ENCODE measurements at regions not wholly inside any gene's neighbourhood (a gene's known extent, or its start where the extent isn't known, plus 50 kb on each side); places are given as distances from the start of the nearest gene placed in this dataset.

DNA sequence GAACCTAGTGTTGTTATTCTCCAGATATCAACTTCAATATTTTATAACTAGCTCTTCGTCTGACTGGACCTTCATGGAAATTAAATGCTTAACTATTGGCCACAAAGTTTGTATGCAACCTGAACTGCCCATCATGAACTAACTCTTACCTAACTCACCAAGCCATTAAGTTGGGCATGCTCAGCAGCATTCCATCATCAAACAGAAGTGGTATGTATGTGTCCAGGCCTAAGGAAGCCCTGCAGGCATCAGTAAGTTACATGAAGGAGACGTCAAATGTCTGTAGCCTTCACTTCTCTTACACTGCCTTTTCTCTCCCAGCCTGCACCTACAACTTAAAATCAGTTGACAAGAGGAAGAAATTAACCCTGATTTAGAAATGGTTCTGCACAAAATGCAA lies 1639.2 kb upstream of the PABPC4L start:
- H3K4me1 Mint-ChIP-seq = no peaks in the 10 kb centered on the region
- ATAC-seq (replicated peaks; ENCODE audit: extremely low read depth, poor library complexity, severe bottlenecking) (no peak), DNase-seq (ENCODE audit: low spot score in 2 of 2) (no peak)
- H3K4me3 Mint-ChIP-seq = no peak overlapping the region
- no peaks in the 10 kb centered on the region for H3K36me3 Mint-ChIP-seq (ENCODE audit: insufficient read depth)
- no peak overlapping the region for H3K27ac Mint-ChIP-seq (ENCODE audit: low read depth)
- H3K9me3 Mint-ChIP-seq = peaks cover 14% of the 10 kb centered on the region
- no peaks in the 10 kb centered on the region for H3K27me3 Mint-ChIP-seq

DNA sequence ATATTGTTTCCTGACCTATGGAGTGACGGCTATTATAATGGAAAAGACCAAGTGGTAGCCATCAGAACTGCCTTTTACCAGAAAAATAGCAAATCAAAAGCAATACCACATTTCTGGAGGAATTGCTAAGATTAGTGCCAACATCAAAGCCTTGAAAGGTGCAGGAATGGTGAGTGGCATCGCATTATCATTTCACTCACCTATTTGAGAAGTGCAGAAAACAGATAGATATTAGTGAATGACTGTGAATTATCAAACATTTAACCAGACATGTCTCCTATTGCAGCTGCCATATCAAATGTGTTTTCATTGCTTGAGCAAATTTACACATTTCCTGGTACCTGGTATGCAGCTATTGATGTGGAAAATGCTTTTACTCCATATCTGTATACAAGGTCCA lies 1638.1 kb upstream of the PABPC4L start:
- peaks cover 14% of the 10 kb centered on the region for H3K9me3 Mint-ChIP-seq
- no peaks in the 10 kb centered on the region for H3K27me3 Mint-ChIP-seq
- H3K36me3 Mint-ChIP-seq (ENCODE audit: insufficient read depth) = no peaks in the 10 kb centered on the region
- ATAC-seq (replicated peaks; ENCODE audit: extremely low read depth, poor library complexity, severe bottlenecking) (no peak), DNase-seq (ENCODE audit: low spot score in 2 of 2) (no peak)
- no peak overlapping the region for H3K27ac Mint-ChIP-seq (ENCODE audit: low read depth)
- no peak overlapping the region for H3K4me3 Mint-ChIP-seq
- no peaks in the 10 kb centered on the region for H3K4me1 Mint-ChIP-seq

DNA sequence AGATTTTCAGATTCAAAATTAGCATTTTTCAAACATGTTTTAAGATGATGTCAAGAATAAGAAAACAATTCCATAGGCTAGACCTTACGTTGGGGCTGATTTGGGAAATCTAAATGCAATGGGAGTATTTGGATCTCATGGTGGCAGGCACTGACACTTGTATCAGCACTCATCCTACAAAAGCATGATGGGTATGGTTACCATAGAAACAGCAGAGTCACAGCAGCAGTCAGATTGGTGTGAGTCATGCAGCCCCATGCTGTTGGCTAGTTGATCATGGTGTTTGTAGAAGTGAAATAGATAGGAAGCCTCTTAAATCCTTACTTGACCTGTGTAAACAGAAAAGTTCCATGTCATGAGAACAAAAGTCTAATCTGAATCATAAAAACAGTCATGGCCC lies 1637.3 kb upstream of the PABPC4L start:
- ATAC-seq (replicated peaks; ENCODE audit: extremely low read depth, poor library complexity, severe bottlenecking) = no peak
- Mint-ChIP-seq H3K27ac (ENCODE audit: low read depth) (no peak overlapping the region), H3K27me3 (no peaks in the 10 kb centered on the region), H3K36me3 (ENCODE audit: insufficient read depth) (no peaks in the 10 kb centered on the region), H3K4me1 (no peaks in the 10 kb centered on the region), H3K4me3 (no peak overlapping the region), H3K9me3 (peaks cover 14% of the 10 kb centered on the region)
- no peak for DNase-seq (ENCODE audit: low spot score in 2 of 2)

DNA sequence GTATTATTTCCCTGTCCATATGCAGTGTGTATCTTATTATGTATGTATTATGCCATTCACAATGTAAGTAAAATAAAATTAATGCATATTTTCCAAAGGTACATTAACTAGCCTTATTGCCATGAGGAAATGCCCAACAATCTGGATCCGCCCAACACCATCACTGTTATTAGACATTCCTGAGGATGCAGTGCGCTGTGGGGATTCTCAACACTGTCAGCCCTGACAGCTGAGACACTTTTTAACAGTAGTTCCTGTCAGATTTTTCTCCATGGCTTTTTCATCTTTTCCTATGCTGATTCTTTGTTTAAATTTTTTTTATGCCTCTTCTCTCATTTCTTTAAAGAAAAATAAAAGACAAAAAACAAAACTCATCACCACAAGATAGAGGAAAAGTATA lies 1632.9 kb upstream of the PABPC4L start:
- Mint-ChIP-seq H3K9me3 (peaks cover 12% of the 10 kb centered on the region), H3K4me3 (no peak overlapping the region), H3K27ac (ENCODE audit: low read depth) (no peak overlapping the region), H3K4me1 (no peaks in the 10 kb centered on the region), H3K36me3 (ENCODE audit: insufficient read depth) (no peaks in the 10 kb centered on the region), H3K27me3 (no peaks in the 10 kb centered on the region)
- DNase-seq (ENCODE audit: low spot score in 2 of 2) = no peak
- no peak for ATAC-seq (replicated peaks; ENCODE audit: extremely low read depth, poor library complexity, severe bottlenecking)

DNA sequence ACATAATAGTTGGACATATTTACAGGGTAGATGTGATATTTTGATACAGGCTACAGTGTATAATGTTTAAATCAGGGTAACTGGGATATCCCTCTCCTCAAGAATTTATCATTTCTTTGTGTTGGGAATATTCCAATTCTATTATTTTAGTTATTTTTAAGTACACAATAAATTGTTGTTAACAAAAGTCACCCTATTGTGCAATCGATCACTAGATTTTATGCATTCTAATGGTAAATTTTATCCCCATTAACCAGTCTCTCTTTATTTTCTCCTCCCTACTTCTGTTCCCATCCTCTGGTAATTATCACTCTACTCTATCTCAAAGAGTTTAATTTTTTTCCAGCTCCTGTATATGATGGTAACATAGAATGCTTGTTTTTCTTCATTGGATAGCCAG lies 1631.9 kb upstream of the PABPC4L start:
- DNase-seq (ENCODE audit: low spot score in 2 of 2) = no peak
- Mint-ChIP-seq H3K4me3 (no peak overlapping the region), H3K9me3 (peaks cover 10% of the 10 kb centered on the region), H3K36me3 (ENCODE audit: insufficient read depth) (no peaks in the 10 kb centered on the region), H3K27me3 (no peaks in the 10 kb centered on the region), H3K27ac (ENCODE audit: low read depth) (no peak overlapping the region), H3K4me1 (no peaks in the 10 kb centered on the region)
- no peak for ATAC-seq (replicated peaks; ENCODE audit: extremely low read depth, poor library complexity, severe bottlenecking)

DNA sequence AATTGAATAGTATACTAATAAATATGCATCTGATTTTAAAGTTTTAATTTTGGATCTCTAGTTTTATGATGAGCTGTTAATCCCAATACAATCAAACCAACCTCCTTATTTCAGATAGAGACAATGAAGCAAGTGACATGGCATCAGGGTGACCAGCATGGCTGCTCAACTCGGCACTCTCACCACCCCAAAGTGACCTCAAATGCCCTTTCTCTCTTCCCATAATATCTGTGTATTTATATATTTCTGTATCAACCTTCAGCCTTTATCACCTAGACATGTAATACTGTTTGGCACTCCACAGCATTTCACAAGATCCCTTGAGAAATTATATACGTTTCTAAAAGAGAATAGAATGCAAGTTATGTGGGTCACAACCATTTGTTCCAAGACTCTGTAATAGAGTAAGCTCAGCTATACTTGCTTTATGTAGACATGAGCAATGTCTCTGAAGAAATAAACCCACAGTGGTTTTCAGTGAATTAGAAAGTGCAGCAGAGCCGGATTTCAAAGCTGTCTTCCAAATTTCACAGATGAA lies 1623.2 kb upstream of the PABPC4L start:
- no peak overlapping the region for H3K4me3 Mint-ChIP-seq

DNA sequence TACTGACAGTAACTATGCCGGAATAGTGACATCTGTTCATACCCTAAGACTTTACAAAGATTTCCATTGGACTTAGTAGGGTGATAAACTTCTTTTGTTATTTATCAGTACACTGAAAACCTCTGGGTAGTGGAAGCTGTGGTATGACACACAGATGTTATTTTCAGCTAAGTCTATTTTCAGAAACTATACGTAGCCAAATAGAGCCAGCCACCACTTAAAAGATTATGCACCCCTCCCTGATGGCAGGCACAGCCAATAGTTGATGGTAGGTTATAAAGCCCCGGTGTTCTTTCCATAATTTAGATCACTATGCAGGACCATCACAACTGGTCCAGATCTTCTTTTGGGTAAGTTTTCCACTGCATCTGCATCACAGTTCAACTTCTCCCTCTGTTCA lies 1603.2 kb upstream of the PABPC4L start:
- Mint-ChIP-seq H3K9me3 (peaks cover 7% of the 10 kb centered on the region), H3K27me3 (no peaks in the 10 kb centered on the region), H3K36me3 (ENCODE audit: insufficient read depth) (no peaks in the 10 kb centered on the region), H3K27ac (ENCODE audit: low read depth) (no peak overlapping the region), H3K4me1 (no peaks in the 10 kb centered on the region), H3K4me3 (no peak overlapping the region)
- ATAC-seq (replicated peaks; ENCODE audit: extremely low read depth, poor library complexity, severe bottlenecking) = no peak
- DNase-seq (ENCODE audit: low spot score in 2 of 2) = no peak

More for the DNA sequence above, 1623.2 kb upstream of the PABPC4L start:
- H3K27ac Mint-ChIP-seq (ENCODE audit: low read depth) = no peak overlapping the region
- DNase-seq (ENCODE audit: low spot score in 2 of 2) (no peak), ATAC-seq (replicated peaks; ENCODE audit: extremely low read depth, poor library complexity, severe bottlenecking) (no peak)
- no peaks in the 10 kb centered on the region for H3K27me3 Mint-ChIP-seq
- H3K4me1 Mint-ChIP-seq = no peaks in the 10 kb centered on the region
- H3K36me3 Mint-ChIP-seq (ENCODE audit: insufficient read depth) = no peaks in the 10 kb centered on the region
- peaks cover 14% of the 10 kb centered on the region for H3K9me3 Mint-ChIP-seq

DNA sequence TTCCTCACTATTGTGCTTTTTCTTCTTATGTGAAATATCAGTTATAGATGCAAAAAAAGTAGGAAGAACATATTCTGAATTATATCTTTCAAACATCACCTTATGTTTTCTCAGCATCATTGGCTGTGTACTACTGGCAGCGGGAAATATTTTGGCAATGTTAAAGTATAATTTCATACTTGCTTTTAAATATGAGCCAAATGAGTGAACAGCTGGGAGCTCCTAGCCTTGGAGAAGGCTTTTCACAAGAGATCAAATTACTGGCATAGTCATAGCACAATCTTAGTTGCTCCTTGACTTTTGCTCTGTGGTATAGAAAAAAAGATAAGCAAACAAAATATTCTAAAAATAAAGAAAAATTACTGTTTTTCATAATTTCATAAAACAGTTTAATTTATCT lies 1575.8 kb upstream of the PABPC4L start:
- Mint-ChIP-seq H3K4me1 (no peaks in the 10 kb centered on the region), H3K27me3 (no peaks in the 10 kb centered on the region), H3K4me3 (no peak overlapping the region), H3K27ac (ENCODE audit: low read depth) (no peak overlapping the region), H3K36me3 (ENCODE audit: insufficient read depth) (no peaks in the 10 kb centered on the region), H3K9me3 (peaks cover 9% of the 10 kb centered on the region)
- ATAC-seq (replicated peaks; ENCODE audit: extremely low read depth, poor library complexity, severe bottlenecking) = no peak
- no peak for DNase-seq (ENCODE audit: low spot score in 2 of 2)

DNA sequence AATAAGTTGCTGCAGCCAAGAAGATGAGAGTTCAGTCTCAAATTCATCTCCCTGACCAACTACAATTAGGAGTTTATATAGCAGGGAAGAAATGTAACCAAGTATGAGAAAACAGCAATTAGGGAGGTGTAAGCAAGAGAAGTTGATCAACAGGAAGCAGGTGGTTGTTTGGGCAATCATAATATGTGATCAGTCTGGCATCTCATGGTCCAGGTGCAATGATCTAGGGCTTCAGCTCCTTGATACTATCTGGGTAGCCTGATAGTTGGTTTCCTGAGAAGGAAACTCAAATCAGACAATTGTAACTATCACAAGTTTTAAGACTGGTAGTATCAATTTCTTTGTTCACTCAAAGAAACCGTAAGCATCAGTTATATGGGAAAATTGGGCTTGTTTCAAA lies 1574.3 kb upstream of the PABPC4L start:
- Mint-ChIP-seq H3K36me3 (ENCODE audit: insufficient read depth) (no peaks in the 10 kb centered on the region), H3K4me3 (no peak overlapping the region), H3K9me3 (peaks cover 18% of the 10 kb centered on the region), H3K4me1 (no peaks in the 10 kb centered on the region), H3K27me3 (no peaks in the 10 kb centered on the region), H3K27ac (ENCODE audit: low read depth) (no peak overlapping the region)
- ATAC-seq (replicated peaks; ENCODE audit: extremely low read depth, poor library complexity, severe bottlenecking) (no peak), DNase-seq (ENCODE audit: low spot score in 2 of 2) (no peak)

DNA sequence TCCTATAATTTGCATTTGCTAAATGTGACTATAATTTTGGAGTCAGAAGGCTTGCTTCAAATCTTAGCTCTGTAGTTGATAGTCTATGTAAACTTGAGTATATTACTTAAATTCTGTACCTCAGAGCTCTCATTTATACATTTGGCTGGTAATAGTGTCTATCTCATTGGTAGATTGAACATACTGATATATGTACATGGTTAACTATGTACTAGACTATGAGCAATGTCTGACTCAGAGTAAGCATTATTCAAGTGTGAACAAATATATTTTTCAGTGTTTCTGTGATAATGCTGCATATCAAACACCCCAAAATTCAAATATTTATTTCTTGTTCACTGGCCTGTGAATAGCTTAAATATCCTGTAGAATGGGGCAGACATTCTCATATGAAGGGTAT lies 1568.9 kb upstream of the PABPC4L start:
- no peak for DNase-seq (ENCODE audit: low spot score in 2 of 2)
- Mint-ChIP-seq H3K36me3 (ENCODE audit: insufficient read depth) (no peaks in the 10 kb centered on the region), H3K9me3 (peaks cover 29% of the 10 kb centered on the region), H3K4me3 (no peak overlapping the region), H3K4me1 (no peaks in the 10 kb centered on the region), H3K27me3 (no peaks in the 10 kb centered on the region), H3K27ac (ENCODE audit: low read depth) (no peak overlapping the region)
- no peak for ATAC-seq (replicated peaks; ENCODE audit: extremely low read depth, poor library complexity, severe bottlenecking)

DNA sequence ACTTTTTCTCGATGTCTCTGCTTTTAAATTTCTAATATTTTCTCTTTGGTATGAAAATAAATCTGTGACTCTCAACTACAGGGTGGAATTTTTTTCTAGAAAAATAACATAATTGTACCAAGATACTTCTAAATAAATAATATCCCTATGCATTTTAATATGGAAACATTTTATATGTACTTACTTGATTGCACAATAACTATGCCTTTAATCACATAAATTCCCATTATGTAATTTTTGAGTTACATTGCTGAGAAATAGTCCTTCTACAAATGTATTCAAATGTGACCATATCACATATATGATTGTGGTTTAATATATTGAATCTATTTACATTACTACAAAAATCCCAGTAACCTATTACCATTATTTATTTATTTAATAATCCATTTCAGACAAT lies 1543.3 kb upstream of the PABPC4L start:
- DNase-seq (ENCODE audit: low spot score in 2 of 2) = no peak
- Mint-ChIP-seq H3K4me3 (no peak overlapping the region), H3K27ac (ENCODE audit: low read depth) (no peak overlapping the region), H3K4me1 (no peaks in the 10 kb centered on the region), H3K36me3 (ENCODE audit: insufficient read depth) (no peaks in the 10 kb centered on the region), H3K9me3 (peaks cover 18% of the 10 kb centered on the region), H3K27me3 (no peaks in the 10 kb centered on the region)
- no peak for ATAC-seq (replicated peaks; ENCODE audit: extremely low read depth, poor library complexity, severe bottlenecking)

DNA sequence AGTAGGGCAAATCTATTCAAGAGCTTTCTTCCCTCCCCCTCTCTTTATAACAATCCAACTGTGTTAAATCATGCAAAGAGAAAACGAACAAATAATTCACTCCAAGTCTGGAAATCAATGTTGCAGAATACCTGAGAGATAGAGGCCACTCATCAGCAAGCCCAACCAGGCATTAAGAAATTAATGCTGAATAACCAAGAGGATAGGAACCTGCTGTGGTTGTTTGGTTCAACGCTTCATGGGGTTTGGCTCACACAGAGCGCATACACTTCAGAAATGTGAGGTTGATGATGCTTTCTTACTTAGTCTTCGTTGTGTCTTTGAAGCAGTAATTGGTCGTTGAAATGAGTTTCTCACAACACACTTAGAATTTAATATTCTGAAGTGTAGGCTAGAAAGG lies 1540.0 kb upstream of the PABPC4L start:
- Mint-ChIP-seq H3K4me3 (no peak overlapping the region), H3K4me1 (no peaks in the 10 kb centered on the region), H3K27ac (ENCODE audit: low read depth) (no peak overlapping the region), H3K27me3 (no peaks in the 10 kb centered on the region), H3K9me3 (peaks cover 13% of the 10 kb centered on the region), H3K36me3 (ENCODE audit: insufficient read depth) (no peaks in the 10 kb centered on the region)
- DNase-seq (ENCODE audit: low spot score in 2 of 2) (no peak), ATAC-seq (replicated peaks; ENCODE audit: extremely low read depth, poor library complexity, severe bottlenecking) (no peak)

DNA sequence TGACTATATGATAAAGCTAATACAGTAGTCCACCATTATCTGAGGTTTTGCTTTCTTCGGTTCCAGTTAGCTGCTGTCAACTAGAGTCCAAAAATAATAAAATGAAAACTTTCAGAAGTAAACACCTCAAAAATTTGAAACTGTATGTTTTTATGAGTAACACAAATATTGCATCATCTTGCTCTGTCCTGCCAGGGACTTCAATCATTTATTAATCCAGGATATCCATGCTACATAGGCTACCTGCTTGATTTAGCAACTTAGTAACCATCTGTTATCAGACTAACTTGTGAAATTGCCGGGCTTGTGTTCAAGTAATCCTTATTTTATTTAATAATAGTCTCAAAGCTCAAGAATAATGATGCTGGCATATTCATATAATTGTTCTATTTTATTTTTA lies 1537.8 kb upstream of the PABPC4L start:
- ATAC-seq (replicated peaks; ENCODE audit: extremely low read depth, poor library complexity, severe bottlenecking) (no peak), DNase-seq (ENCODE audit: low spot score in 2 of 2) (no peak)
- no peak overlapping the region for H3K4me3 Mint-ChIP-seq
- H3K9me3 Mint-ChIP-seq = peaks cover 13% of the 10 kb centered on the region
- no peaks in the 10 kb centered on the region for H3K27me3 Mint-ChIP-seq
- no peaks in the 10 kb centered on the region for H3K4me1 Mint-ChIP-seq
- no peaks in the 10 kb centered on the region for H3K36me3 Mint-ChIP-seq (ENCODE audit: insufficient read depth)
- H3K27ac Mint-ChIP-seq (ENCODE audit: low read depth) = no peak overlapping the region

DNA sequence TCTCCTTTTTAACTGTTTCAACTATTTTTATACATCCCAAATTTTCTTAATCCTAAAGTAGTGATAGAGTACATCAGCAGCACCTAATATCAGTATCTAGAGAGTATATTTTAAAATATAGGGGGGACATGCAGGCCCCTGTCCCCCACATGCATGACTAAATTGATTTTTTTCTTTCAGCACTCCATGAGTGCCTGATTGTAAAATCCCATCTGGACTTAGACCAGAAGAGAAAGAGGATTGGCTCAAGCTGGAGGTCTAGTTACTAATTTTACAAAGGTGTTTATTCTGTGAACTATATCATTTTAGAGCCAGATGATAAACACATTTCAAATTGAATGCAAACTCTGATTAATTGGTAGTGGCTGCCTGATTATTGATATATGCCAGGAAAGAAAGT lies 1533.9 kb upstream of the PABPC4L start:
- Mint-ChIP-seq H3K27ac (ENCODE audit: low read depth) (no peak overlapping the region), H3K4me1 (no peaks in the 10 kb centered on the region), H3K9me3 (peaks cover 12% of the 10 kb centered on the region), H3K27me3 (no peaks in the 10 kb centered on the region), H3K36me3 (ENCODE audit: insufficient read depth) (no peaks in the 10 kb centered on the region), H3K4me3 (no peak overlapping the region)
- no peak for ATAC-seq (replicated peaks; ENCODE audit: extremely low read depth, poor library complexity, severe bottlenecking)
- DNase-seq (ENCODE audit: low spot score in 2 of 2) = no peak

Measured in central memory CD8-positive, alpha-beta T cell (primary cell).